ENCODE measurements at regions not wholly inside any gene's neighbourhood (a gene's known extent, or its start where the extent isn't known, plus 50 kb on each side); places are given as distances from the start of the nearest gene placed in this dataset.

- TF ChIP-seq EGR1 (IDR thresholded peaks at IDR 0.05; ENCODE audit: borderline replicate concordance in 1 of 2, low read depth in 2 of 2, low read length in 2 of 2) (no peak), BACH1 (IDR thresholded peaks at IDR 0.05; ENCODE audit: borderline replicate concordance) (no peak), HDAC2 (IDR thresholded peaks at IDR 0.05) (no peak), STAT1 (conservative IDR thresholded peaks at IDR 0.05) (no peak), ZNF592 (IDR thresholded peaks at IDR 0.05) (no peak)
These were observed 96.3 kb upstream of the CLMN start (continued) for GRCh38 chr14:95415993-95416392.

GRCh38 chr14:95413289-95414215, 93.8 kb upstream of the CLMN start:
- CTCF ChIA-PET = interaction anchor here (1.0 kb wide), 1 partner anchor 14 kb away, joined by 5 read pairs; no protein-coding TSS in a partner anchor

More at GRCh38 chr14:95413289-95414215, 93.8 kb upstream of the CLMN start:
- ChIA-PET POLR2A (no interaction called here), SMC1A (ENCODE audit: uncharacterized antibody, unreplicated experiment) (no interaction called here), RAD21 (ENCODE audit: unreplicated experiment) (no interaction called here)
- Histone ChIP-seq H3K4me3 (no peak overlapping the region), H3K36me3 (ENCODE audit: control insufficient read depth in 2 of 2, insufficient read depth in 2 of 2, low read length in 1 of 2) (peaks cover 0 to 11% of the 10 kb centered on the region in 2 experiments; a peak in 3 of 4 replicates), H3K9ac (ENCODE audit: control insufficient read depth, insufficient read depth, low read length) (no peak overlapping the region), H4K20me1 (ENCODE audit: control insufficient read depth, insufficient read depth) (no peaks in the 10 kb centered on the region), H3K4me1 (ENCODE audit: control insufficient read depth, insufficient read depth, low read length) (no peaks in the 10 kb centered on the region), H2AFZ (ENCODE audit: control insufficient read depth, low read depth, low read length) (no peak overlapping the region), H3K27ac (ENCODE audit: control insufficient read depth, insufficient read depth) (no peak overlapping the region), H3K27me3 (replicated peaks in 1 of 2; ENCODE audit: control insufficient read depth in 2 of 2, insufficient read depth in 2 of 2, low read length in 1 of 2) (no peaks in the 10 kb centered on the region), H3K4me2 (ENCODE audit: control insufficient read depth, insufficient read depth) (no peak overlapping the region), H3K79me2 (ENCODE audit: control insufficient read depth, insufficient read depth, low read length) (no peaks in the 10 kb centered on the region), H3K9me3 (replicated peaks; ENCODE audit: control insufficient read depth, insufficient read depth, low read length) (no peaks in the 10 kb centered on the region)
- no TSS peak for BruUV-seq (replicated peaks)
- WGBS (ENCODE audit: insufficient coverage, insufficient replicate concordance, low lambda C conversion rate, missing lambda C conversion rate) = 84% methylated on average over 11 of the region's 11 CpGs
- intact Hi-C loops (cut with micrococcal nuclease; ENCODE audit: unreplicated experiment) (no loop called here), in situ Hi-C loops (cut with MboI) (no loop called here)
- no peak for DNase-seq (ENCODE audit: low read depth, low spot score)
- FAIRE-seq = no peak
- TF ChIP-seq FOXM1 (IDR thresholded peaks at IDR 0.05; ENCODE audit: low read depth, low read length) (no peak), EZH2 (IDR thresholded peaks at IDR 0.05; ENCODE audit: borderline replicate concordance, control insufficient read depth, low read depth, low read length) (no peak), SMC3 (IDR thresholded peaks at IDR 0.05; ENCODE audit: borderline replicate concordance, low read length) (no peak), NR2C1 (IDR thresholded peaks at IDR 0.05) (no peak), RELB (IDR thresholded peaks at IDR 0.05; ENCODE audit: low read depth) (no peak), HSF1 (IDR thresholded peaks at IDR 0.05; ENCODE audit: low read depth, low read length) (no peak), ZNF622 (IDR thresholded peaks at IDR 0.05) (no peak)
- no peak for ATAC-seq

Measured in GM12878 (cell line).